Tibial nerve (tissue), 3 donors: ENCODE measurements at regions not wholly inside any gene's neighbourhood (a gene's known extent, or its start where the extent isn't known, plus 50 kb on each side); places are given as distances from the start of the nearest gene placed in this dataset.

Experiments used
- CTCF ChIP-seq, 5 experiments: fragments of 200-600 bp in 3 of 5; fragments of 450-650 bp in 2 of 5; sonication (generic) in 3 of 5; IDR thresholded peaks; one replicate each; pipeline ENCODE4 v1.5.1; 2016 to 2019; ENCODE audit warnings: antibody characterized with exemption in 5 of 5, mild to moderate bottlenecking in 3 of 5, moderate library complexity in 2 of 5
- POLR2A ChIP-seq, 2 donors: fragments of 450-650 bp; IDR thresholded peaks; one replicate each; pipeline ENCODE4 v1.6.1; 2017; ENCODE audit warnings: antibody characterized with exemption in 2 of 2, mild to moderate bottlenecking in 2 of 2, moderate library complexity in 2 of 2

- no peak for TF ChIP-seq CTCF (IDR thresholded peaks at IDR 0.05)
- no peak for TF ChIP-seq POLR2A (IDR thresholded peaks at IDR 0.05)
These were observed 244.5 kb downstream of the RHOU start for GRCh38 chr1:228979774-228980173.
